H1 (cell line): ENCODE measurements at regions not wholly inside any gene's neighbourhood (a gene's known extent, or its start where the extent isn't known, plus 50 kb on each side); places are given as distances from the start of the nearest gene placed in this dataset.

Experiments
- CTCF ChIA-PET: fragments of 300-600 bp; sonication (Branson Sonifier 250); formaldehyde crosslinking; loops from one replicate; lab custom pipeline; 2021; ENCODE audit not compliant: partially characterized antibody; lab: Charles Lee
- POLR2A ChIA-PET: fragments of 300-600 bp; sonication (Branson Sonifier 250); formaldehyde crosslinking; loops from one replicate; lab custom pipeline; 2021; ENCODE audit warnings: inconsistent platforms; ENCODE audit not compliant: partially characterized antibody; lab: Charles Lee
- DNase-seq, 2 experiments: peaks; one replicate each; pipeline versions ENCODE4 v3.0.0 to v3.0.0-alpha.2; 2010 to 2022; ENCODE audit warnings: low spot score in 2 of 2, low read depth in 1 of 2, mixed read lengths in 1 of 2
- FAIRE-seq: peaks from 2 replicates; lab custom pipeline; 2011; peaks lifted over from hg19 to GRCh38; lab: Jason Lieb, UNC
- H2AFZ ChIP-seq: 2 replicates; pipeline ENCODE4 v1.8.1; 2012; ENCODE audit warnings: low read length, inconsistent platforms
- H2AK5ac ChIP-seq: 2 replicates; pipeline ENCODE4 v1.6.1; 2013; ENCODE audit warnings: low read depth, low read length
- H2BK120ac ChIP-seq: replicated peaks from 2 replicates; pipeline ENCODE3; 2013; ENCODE audit warnings: low read depth, low read length, inconsistent platforms
- H2BK12ac ChIP-seq: 2 replicates; pipeline ENCODE4 v1.6.1; 2013; ENCODE audit warnings: low read depth, low read length
- H2BK15ac ChIP-seq: 2 replicates; pipeline ENCODE4 v1.6.1; 2013; ENCODE audit warnings: low read length
- H2BK20ac ChIP-seq: 2 replicates; pipeline ENCODE4 v1.6.1; 2013; ENCODE audit warnings: low read length
- H2BK5ac ChIP-seq: 2 replicates; pipeline ENCODE4 v1.6.1; 2013; ENCODE audit warnings: low read depth, low read length
- H3K14ac ChIP-seq: 2 replicates; pipeline ENCODE4 v1.6.1; 2013; ENCODE audit warnings: inconsistent platforms; ENCODE audit not compliant: insufficient read length
- H3K18ac ChIP-seq: 2 replicates; pipeline ENCODE4 v1.6.1; 2013; ENCODE audit warnings: low read length; ENCODE audit errors: extremely low read depth
- H3K23ac ChIP-seq: 2 replicates; pipeline ENCODE4 v1.6.1; 2013; ENCODE audit warnings: inconsistent platforms; ENCODE audit not compliant: insufficient read length
- H3K23me2 ChIP-seq: 2 replicates; pipeline ENCODE4 v1.6.1; 2013; ENCODE audit warnings: low read depth, low read length
- H3K27ac ChIP-seq: 2 replicates; pipeline ENCODE4 v1.6.1; 2011; ENCODE audit warnings: low read depth, low read length, inconsistent platforms
- H3K27me3 ChIP-seq, 4 experiments: replicated peaks in 1 of 4; 1 replicate in 1 of 4; 2 replicates in 3 of 4; pipeline versions ENCODE4 v1.6.1 to v1.8.1; 2011 to 2013; ENCODE audit warnings: low read length in 3 of 4, mild to moderate bottlenecking in 3 of 4, inconsistent platforms in 2 of 4, mixed read lengths in 2 of 4, moderate library complexity in 1 of 4; ENCODE audit not compliant: control insufficient read depth in 3 of 4, insufficient read depth in 3 of 4; ENCODE audit errors: extremely low read depth in 1 of 4
- H3K36me3 ChIP-seq, 4 experiments: 2 replicates each; pipeline versions ENCODE4 v1.6.1 to v1.8.1; 2011 to 2013; ENCODE audit warnings: mild to moderate bottlenecking in 4 of 4, low read length in 3 of 4, moderate library complexity in 2 of 4, control low read depth in 1 of 4, inconsistent platforms in 1 of 4; ENCODE audit not compliant: insufficient read depth in 4 of 4, control insufficient read depth in 2 of 4
- H3K4ac ChIP-seq: replicated peaks from 2 replicates; pipeline ENCODE3; 2013; ENCODE audit warnings: low read length, low read depth, mixed read lengths, inconsistent platforms; ENCODE audit not compliant: insufficient read length
- H3K4me1 ChIP-seq, 4 experiments: replicated peaks in 1 of 4; 1 replicate in 1 of 4; 2 replicates in 3 of 4; pipeline versions ENCODE4 v1.6.1 to v1.8.1; 2011 to 2013; ENCODE audit warnings: low read length in 3 of 4, inconsistent platforms in 2 of 4, mixed read lengths in 1 of 4; ENCODE audit not compliant: insufficient read depth in 4 of 4, control insufficient read depth in 3 of 4
- H3K4me2 ChIP-seq, 2 experiments: 2 replicates each; pipeline versions ENCODE4 v1.6.1 to v1.8.1; 2011 to 2013; ENCODE audit warnings: low read depth in 2 of 2, low read length in 2 of 2, control low read depth in 1 of 2, inconsistent platforms in 1 of 2, mild to moderate bottlenecking in 1 of 2; ENCODE audit not compliant: insufficient read depth in 1 of 2
- H3K4me3 ChIP-seq, 4 experiments: fragments of 200-600, 300-600 bp in 1 of 4; sonication (generic), shearing (Covaris generic), sonication (Bioruptor Twin) in 1 of 4; 2 replicates each; pipeline versions ENCODE4 v1.5.1 to v1.8.1; 2011 to 2016; ENCODE audit warnings: low read length in 4 of 4, low read depth in 3 of 4, control low read depth in 2 of 4, inconsistent platforms in 2 of 4, mild to moderate bottlenecking in 2 of 4, mixed read lengths in 1 of 4, moderate library complexity in 1 of 4; ENCODE audit not compliant: insufficient read depth in 2 of 4; ENCODE audit errors: extremely low read depth in 1 of 4
- H3K56ac ChIP-seq: replicated peaks from 2 replicates; pipeline ENCODE3; 2013; ENCODE audit warnings: low read depth, mild to moderate bottlenecking, mixed read lengths, low read length, inconsistent platforms; ENCODE audit not compliant: insufficient read length
- H3K79me1 ChIP-seq: 2 replicates; pipeline ENCODE4 v1.6.1; 2013; ENCODE audit warnings: low read depth, low read length, control low read depth
- H3K79me2 ChIP-seq, 2 experiments: 2 replicates each; pipeline versions ENCODE4 v1.6.1 to v1.8.1; 2012 to 2013; ENCODE audit warnings: low read length in 2 of 2, mild to moderate bottlenecking in 2 of 2, inconsistent platforms in 1 of 2; ENCODE audit not compliant: insufficient read depth in 2 of 2, control insufficient read depth in 1 of 2
- H3K9ac ChIP-seq, 4 experiments: replicated peaks in 1 of 4; 1 replicate in 1 of 4; 2 replicates in 3 of 4; pipeline versions ENCODE4 v1.6.1 to v1.8.1; 2011 to 2013; ENCODE audit warnings: low read depth in 3 of 4, low read length in 3 of 4, control low read depth in 2 of 4, mild to moderate bottlenecking in 2 of 4, moderate library complexity in 2 of 4, inconsistent platforms in 1 of 4; ENCODE audit errors: extremely low read depth in 1 of 4
- H3K9me3 ChIP-seq, 2 experiments: 2 replicates each; pipeline versions ENCODE4 v1.6.1 to v1.8.1; 2012 to 2013; ENCODE audit warnings: mild to moderate bottlenecking in 2 of 2, moderate library complexity in 2 of 2, control low read depth in 1 of 2, inconsistent platforms in 1 of 2, low read depth in 1 of 2, low read length in 1 of 2, mixed read lengths in 1 of 2; ENCODE audit not compliant: insufficient read depth in 2 of 2
- H4K20me1 ChIP-seq, 2 experiments: replicated peaks in 1 of 2; 2 replicates each; pipeline versions ENCODE3 to v1.8.1; 2011 to 2013; ENCODE audit warnings: inconsistent platforms in 2 of 2, low read length in 2 of 2, mild to moderate bottlenecking in 1 of 2; ENCODE audit not compliant: insufficient read depth in 2 of 2, control insufficient read depth in 1 of 2
- H4K5ac ChIP-seq: 2 replicates; pipeline ENCODE4 v1.6.1; 2013; ENCODE audit warnings: low read length, low read depth, mixed read lengths, inconsistent platforms; ENCODE audit not compliant: insufficient read length
- H4K8ac ChIP-seq: 2 replicates; pipeline ENCODE4 v1.8.0; 2013; ENCODE audit warnings: mild to moderate bottlenecking, moderate library complexity, low read length, inconsistent platforms; ENCODE audit not compliant: insufficient read depth; ENCODE audit errors: extremely low read depth
- H4K91ac ChIP-seq: replicated peaks from 2 replicates; pipeline ENCODE3; 2013; ENCODE audit warnings: low read length, mixed read lengths, inconsistent platforms; ENCODE audit not compliant: insufficient read length
- KDM5A ChIP-seq: fragments of 200-600 bp; IDR thresholded peaks from 2 replicates; pipeline ENCODE4 v1.7.1; 2012; ENCODE audit warnings: mild to moderate bottlenecking, low read length, inconsistent platforms, mixed read lengths
- RAD21 ChIP-seq, 2 experiments: IDR thresholded peaks in 1 of 2; conservative IDR thresholded peaks in 1 of 2; 2 replicates each; pipeline ENCODE4 v1.6.1; 2011; ENCODE audit warnings: low read depth in 2 of 2, low read length in 2 of 2, improper control_type of control experiment in 1 of 2, inconsistent platforms in 1 of 2, mild to moderate bottlenecking in 1 of 2, moderate library complexity in 1 of 2
- WGBS, 2 experiments: shearing (Covaris generic) in 1 of 2; methylation state at CpG; one replicate each; pipeline versions ENCODE4 v1.1.6 to v1.1.7; 2013 to 2015; ENCODE audit warnings: low lambda C conversion rate in 2 of 2, mixed read lengths in 2 of 2, inconsistent platforms in 1 of 2, low coverage in 1 of 2, missing lambda C conversion rate in 1 of 2; ENCODE audit not compliant: insufficient replicate concordance in 2 of 2, insufficient coverage in 1 of 2, insufficient read length in 1 of 2; ENCODE audit errors: extremely low coverage in 1 of 2, missing lambda C conversion rate in 1 of 2; 5-methylcytosine and 5-hydroxymethylcytosine counted together
- TF ChIP-seq, protein P1 (sequence below), 3 experiments: IDR thresholded peaks; 1 replicate in 2 of 3; 2 replicates in 1 of 3; pipeline versions ENCODE4 v1.5.1 to v1.6.1; 2011; ENCODE audit warnings: low read length in 3 of 3, mild to moderate bottlenecking in 3 of 3, inconsistent platforms in 2 of 3, low read depth in 1 of 3, moderate library complexity in 1 of 3; ENCODE audit not compliant: insufficient read depth in 1 of 3; ENCODE audit errors: control extremely low read depth in 1 of 3

DNA sequence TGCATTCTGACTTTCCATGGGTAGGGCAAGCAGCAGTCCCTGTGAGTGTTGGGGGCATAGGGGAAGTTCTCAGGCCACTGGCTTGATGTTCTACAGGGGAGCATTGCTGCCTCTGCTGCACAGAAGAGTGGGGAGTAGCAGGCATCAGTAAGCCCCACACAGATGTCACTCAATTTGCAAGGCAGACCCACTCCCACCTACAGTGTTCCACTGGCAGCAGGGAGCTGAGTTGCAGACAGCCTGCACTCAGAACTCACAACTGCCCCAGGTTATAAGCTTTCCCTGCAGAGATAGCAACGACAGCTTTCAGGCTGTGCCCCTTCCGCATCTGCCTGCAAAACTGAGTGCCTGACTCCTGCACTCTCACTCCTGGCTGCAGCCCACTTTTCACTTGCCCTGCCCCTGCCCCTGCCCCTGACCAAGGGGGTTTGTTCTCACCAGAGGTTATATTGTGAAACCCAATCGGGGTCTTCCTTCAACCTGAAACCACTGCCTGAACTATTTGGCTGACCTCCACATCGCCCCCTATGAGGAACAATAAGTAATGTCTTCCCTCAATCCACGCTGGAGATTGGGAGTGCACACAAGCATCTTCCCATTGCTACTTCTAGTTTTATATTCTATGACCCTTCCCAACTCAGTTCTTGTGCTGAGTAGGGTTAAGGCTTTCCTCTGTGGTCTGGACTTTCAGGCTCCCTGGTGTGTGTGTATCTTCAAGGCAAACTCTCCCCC is 227.4 kb upstream of the CXorf51B start:
- Histone ChIP-seq H3K56ac (no peak overlapping the region), H2BK5ac (no peak overlapping the region), H2BK120ac (no peak overlapping the region), H3K14ac (no peak overlapping the region), H3K9ac (no peak overlapping the region), H4K91ac (no peak overlapping the region), H2BK15ac (no peak overlapping the region), H3K4me1 (no peaks in the 10 kb centered on the region), H3K4me3 (no peak overlapping the region), H3K27ac (no peak overlapping the region), H2AFZ (no peak overlapping the region), H3K23ac (no peak overlapping the region), H3K36me3 (no peaks in the 10 kb centered on the region), H2AK5ac (no peak overlapping the region), H3K79me2 (no peaks in the 10 kb centered on the region), H4K8ac (no peak overlapping the region), H2BK12ac (no peak overlapping the region), H3K4me2 (no peak overlapping the region), H3K4ac (no peak overlapping the region), H4K5ac (no peak overlapping the region), H3K27me3 (no peaks in the 10 kb centered on the region), H3K79me1 (no peaks in the 10 kb centered on the region), H3K18ac (no peak overlapping the region), H4K20me1 (no peaks in the 10 kb centered on the region), H3K23me2 (no peaks in the 10 kb centered on the region), H3K9me3 (no peaks in the 10 kb centered on the region), H2BK20ac (no peak overlapping the region)
- peak in 1 of 2 experiments; percentile 41 for DNase-seq
- TF ChIP-seq RAD21 (IDR thresholded peaks at IDR 0.05 in 1 of 2, conservative IDR thresholded peaks at IDR 0.05 in 1 of 2; ENCODE audit: low read depth in 2 of 2, low read length in 2 of 2) (peak; percentile 28 to 39; a peak in 3 of 4 replicates), KDM5A (no peak)
- TF ChIP-seq, protein P1, sequence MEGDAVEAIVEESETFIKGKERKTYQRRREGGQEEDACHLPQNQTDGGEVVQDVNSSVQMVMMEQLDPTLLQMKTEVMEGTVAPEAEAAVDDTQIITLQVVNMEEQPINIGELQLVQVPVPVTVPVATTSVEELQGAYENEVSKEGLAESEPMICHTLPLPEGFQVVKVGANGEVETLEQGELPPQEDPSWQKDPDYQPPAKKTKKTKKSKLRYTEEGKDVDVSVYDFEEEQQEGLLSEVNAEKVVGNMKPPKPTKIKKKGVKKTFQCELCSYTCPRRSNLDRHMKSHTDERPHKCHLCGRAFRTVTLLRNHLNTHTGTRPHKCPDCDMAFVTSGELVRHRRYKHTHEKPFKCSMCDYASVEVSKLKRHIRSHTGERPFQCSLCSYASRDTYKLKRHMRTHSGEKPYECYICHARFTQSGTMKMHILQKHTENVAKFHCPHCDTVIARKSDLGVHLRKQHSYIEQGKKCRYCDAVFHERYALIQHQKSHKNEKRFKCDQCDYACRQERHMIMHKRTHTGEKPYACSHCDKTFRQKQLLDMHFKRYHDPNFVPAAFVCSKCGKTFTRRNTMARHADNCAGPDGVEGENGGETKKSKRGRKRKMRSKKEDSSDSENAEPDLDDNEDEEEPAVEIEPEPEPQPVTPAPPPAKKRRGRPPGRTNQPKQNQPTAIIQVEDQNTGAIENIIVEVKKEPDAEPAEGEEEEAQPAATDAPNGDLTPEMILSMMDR (IDR thresholded peaks at IDR 0.05; ENCODE audit: control extremely low read depth in 1 of 3, insufficient read depth in 1 of 3, low read depth in 1 of 3, low read length in 3 of 3): peak in 2 of 3 experiments; percentile 12 to 38; a peak in 3 of 4 replicates
- no peak for FAIRE-seq
- POLR2A ChIA-PET: no interaction called here
- CTCF ChIA-PET: no interaction called here
- 87% methylated on average over 4 of the region's 5 CpGs; no CpG with 5 or more reads in 1 of the 2 experiments for WGBS, 2 experiments
